Omental fat pad (tissue), 3 donors: ENCODE measurements at regions not wholly inside any gene's neighbourhood (a gene's known extent, or its start where the extent isn't known, plus 50 kb on each side); places are given as distances from the start of the nearest gene placed in this dataset.
"Not testable (repeated sequence)": the region's sequence is repeated elsewhere in the genome, so short reads cannot be mapped to it uniquely, and the experiment has no call there.

Source experiments
- ATAC-seq: fragments of 150-250 bp; one replicate; pipeline ENCODE4 v1.9.1; 2016; ENCODE audit warnings: mild to moderate bottlenecking, moderate library complexity; ENCODE audit not compliant: low FRiP score
- DNase-seq: peaks from one replicate; pipeline ENCODE4 v3.0.0-alpha.2; 2019; ENCODE audit warnings: low spot score
- CTCF ChIP-seq, 3 donors: fragments of 450-650 bp; IDR thresholded peaks; one replicate each; pipeline ENCODE4 v1.5.1; 2016 to 2017; ENCODE audit warnings: antibody characterized with exemption in 3 of 3, mild to moderate bottlenecking in 3 of 3, moderate library complexity in 2 of 3

GRCh38 chr6:82442061-82442719, 78.6 kb downstream of the TPBG start:
- no peak for DNase-seq
- ATAC-seq, result no peak
- TF ChIP-seq CTCF (IDR thresholded peaks at IDR 0.05), result no peak

- DNase-seq, result no peak
- ATAC-seq, result no peak
- no peak for TF ChIP-seq CTCF (IDR thresholded peaks at IDR 0.05)
Observed at GRCh38 chr6:82458147-82458546, 94.5 kb downstream of the TPBG start.

- no peak for TF ChIP-seq CTCF (IDR thresholded peaks at IDR 0.05)
- no peak for ATAC-seq
Observed at GRCh38 chr6:82458705-82459104, 95.1 kb downstream of the TPBG start.

GRCh38 chr6:82461536-82461935, 97.9 kb downstream of the TPBG start:
- no peak for TF ChIP-seq CTCF (IDR thresholded peaks at IDR 0.05)
- DNase-seq, result no peak
- no peak for ATAC-seq

More at GRCh38 chr6:82458705-82459104, 95.1 kb downstream of the TPBG start:
- DNase-seq, result no peak

- no peak for TF ChIP-seq CTCF (IDR thresholded peaks at IDR 0.05)
- no peak for DNase-seq
- ATAC-seq, result no peak
Observed at GRCh38 chr6:82467338-82467737, 103.7 kb downstream of the TPBG start.

- DNase-seq, ATAC-seq: not testable (repeated sequence)
Observed at GRCh38 chr6:82470123-82470522, 106.5 kb downstream of the TPBG start.

GRCh38 chr6:82475106-82475505, 111.5 kb downstream of the TPBG start:
- DNase-seq, ATAC-seq: not testable (repeated sequence)

GRCh38 chr6:82484001-82484400, 120.4 kb downstream of the TPBG start:
- no peak for DNase-seq
- ATAC-seq, result no peak
- no peak for TF ChIP-seq CTCF (IDR thresholded peaks at IDR 0.05)
